Upper lobe of left lung (tissue), 4 donors: ENCODE measurements at regions not wholly inside any gene's neighbourhood (a gene's known extent, or its start where the extent isn't known, plus 50 kb on each side); places are given as distances from the start of the nearest gene placed in this dataset.

Experiments used
- EP300 ChIP-seq, 4 donors: sonication (generic); formaldehyde crosslinking; IDR thresholded peaks; one replicate each; pipeline ENCODE4 v1.5.1; 2017; ENCODE audit warnings: antibody characterized with exemption in 4 of 4, control low read depth in 2 of 4
- POLR2A ChIP-seq, 4 donors: fragments of 450-650 bp; IDR thresholded peaks; one replicate each; pipeline ENCODE4 v1.5.1; 2016 to 2017; ENCODE audit warnings: antibody characterized with exemption in 4 of 4, mild to moderate bottlenecking in 2 of 4
- POLR2AphosphoS5 ChIP-seq, 2 donors: sonication (generic); formaldehyde crosslinking; IDR thresholded peaks; one replicate each; pipeline ENCODE4 v1.5.1; 2017; ENCODE audit warnings: antibody characterized with exemption in 2 of 2
- TF ChIP-seq, protein P1 (sequence below), 6 experiments: fragments of 450-650 bp in 4 of 6; fragments of 200-600 bp in 2 of 6; sonication (generic) in 2 of 6; IDR thresholded peaks; one replicate each; pipeline ENCODE4 v1.5.1; 2016 to 2019; ENCODE audit warnings: antibody characterized with exemption in 6 of 6

GRCh38 chr13:88086577-88086976 is 415.4 kb downstream of the SLITRK5 start:
- TF ChIP-seq POLR2A (IDR thresholded peaks at IDR 0.05) (no peak), POLR2AphosphoS5 (IDR thresholded peaks at IDR 0.05) (no peak), EP300 (IDR thresholded peaks at IDR 0.05) (no peak)
- TF ChIP-seq, protein P1, sequence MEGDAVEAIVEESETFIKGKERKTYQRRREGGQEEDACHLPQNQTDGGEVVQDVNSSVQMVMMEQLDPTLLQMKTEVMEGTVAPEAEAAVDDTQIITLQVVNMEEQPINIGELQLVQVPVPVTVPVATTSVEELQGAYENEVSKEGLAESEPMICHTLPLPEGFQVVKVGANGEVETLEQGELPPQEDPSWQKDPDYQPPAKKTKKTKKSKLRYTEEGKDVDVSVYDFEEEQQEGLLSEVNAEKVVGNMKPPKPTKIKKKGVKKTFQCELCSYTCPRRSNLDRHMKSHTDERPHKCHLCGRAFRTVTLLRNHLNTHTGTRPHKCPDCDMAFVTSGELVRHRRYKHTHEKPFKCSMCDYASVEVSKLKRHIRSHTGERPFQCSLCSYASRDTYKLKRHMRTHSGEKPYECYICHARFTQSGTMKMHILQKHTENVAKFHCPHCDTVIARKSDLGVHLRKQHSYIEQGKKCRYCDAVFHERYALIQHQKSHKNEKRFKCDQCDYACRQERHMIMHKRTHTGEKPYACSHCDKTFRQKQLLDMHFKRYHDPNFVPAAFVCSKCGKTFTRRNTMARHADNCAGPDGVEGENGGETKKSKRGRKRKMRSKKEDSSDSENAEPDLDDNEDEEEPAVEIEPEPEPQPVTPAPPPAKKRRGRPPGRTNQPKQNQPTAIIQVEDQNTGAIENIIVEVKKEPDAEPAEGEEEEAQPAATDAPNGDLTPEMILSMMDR (IDR thresholded peaks at IDR 0.05) = no peak
